Spleen (tissue), 11 donors: ENCODE measurements at regions not wholly inside any gene's neighbourhood (a gene's known extent, or its start where the extent isn't known, plus 50 kb on each side); places are given as distances from the start of the nearest gene placed in this dataset.

ENCODE experiments used
- DNase-seq: peaks from one replicate; pipeline ENCODE4 v3.0.0-alpha.2; 2020
- H3K27ac ChIP-seq, 8 donors: fragments of 200-600 bp; sonication (generic) in 7 of 8; 1 replicate in 4 of 8; 2 replicates in 4 of 8; pipeline versions ENCODE4 v1.5.0 to v1.8.0; 2016 to 2021; ENCODE audit warnings: inconsistent platforms in 4 of 8, mild to moderate bottlenecking in 4 of 8, moderate library complexity in 1 of 8
- H3K27me3 ChIP-seq, 7 donors: fragments of 200-600 bp; sonication (generic) in 6 of 7; replicated peaks in 1 of 7; 1 replicate in 4 of 7; 2 replicates in 3 of 7; pipeline versions ENCODE4 v1.5.0 to v1.8.0; 2016 to 2021; ENCODE audit warnings: inconsistent platforms in 3 of 7, mild to moderate bottlenecking in 1 of 7
- H3K36me3 ChIP-seq, 6 donors: fragments of 200-600 bp; sonication (generic) in 5 of 6; 1 replicate in 4 of 6; 2 replicates in 2 of 6; pipeline versions ENCODE4 v1.5.0 to v1.8.0; 2016 to 2021; ENCODE audit warnings: inconsistent platforms in 2 of 6
- H3K4me1 ChIP-seq, 6 donors: fragments of 200-600 bp; sonication (generic) in 5 of 6; 1 replicate in 3 of 6; 2 replicates in 3 of 6; pipeline versions ENCODE4 v1.5.0 to v1.8.0; 2016 to 2021; ENCODE audit warnings: inconsistent platforms in 3 of 6
- H3K4me3 ChIP-seq, 8 donors: fragments of 200-600 bp; sonication (generic) in 7 of 8; 1 replicate in 4 of 8; 2 replicates in 4 of 8; pipeline versions ENCODE4 v1.5.0 to v1.8.0; 2016 to 2021; ENCODE audit warnings: inconsistent platforms in 4 of 8, mild to moderate bottlenecking in 4 of 8, moderate library complexity in 2 of 8
- H3K9me3 ChIP-seq, 8 donors: fragments of 200-600 bp; sonication (generic) in 7 of 8; 1 replicate in 4 of 8; 2 replicates in 4 of 8; pipeline versions ENCODE4 v1.5.0 to v1.8.0; 2016 to 2021; ENCODE audit warnings: inconsistent platforms in 4 of 8
- POLR2A ChIP-seq, 3 donors: fragments of 450-650 bp; IDR thresholded peaks; one replicate each; pipeline ENCODE4 v1.5.1; 2017; ENCODE audit warnings: antibody characterized with exemption in 3 of 3, mild to moderate bottlenecking in 1 of 3
- POLR2AphosphoS5 ChIP-seq, 3 donors: sonication (generic); formaldehyde crosslinking; IDR thresholded peaks; one replicate each; pipeline ENCODE4 v1.5.1; 2017; ENCODE audit warnings: antibody characterized with exemption in 3 of 3
- WGBS, 5 donors: extraction: QIAGEN DNeasy Blood & Tissue Kit in 3 of 5; methylation state at CpG; one replicate each; pipeline versions ENCODE4 v1.1.5 to v1.1.7; 2013 to 2018; 5-methylcytosine and 5-hydroxymethylcytosine counted together
- intact Hi-C: fragments of 100-400 bp; cut with DNase I; formaldehyde crosslinking; loops from one replicate; pipeline ENCODE4 v1.15.0; 2023; ENCODE audit warnings: low total_unique reads
- TF ChIP-seq, protein P1 (sequence below), 11 experiments: fragments of 200-600 bp in 7 of 11; fragments of 450-650 bp in 4 of 11; sonication (generic) in 4 of 11; IDR thresholded peaks in 8 of 11; conservative IDR thresholded peaks in 3 of 11; 1 replicate in 7 of 11; 2 replicates in 4 of 11; pipeline versions ENCODE4 v1.4.0 to v1.8.0; 2016 to 2021; ENCODE audit warnings: antibody characterized with exemption in 11 of 11, inconsistent platforms in 4 of 11, mild to moderate bottlenecking in 1 of 11
- donor health status: healthy with polysubstance abuse.
- donor health status: DM: no; HTN: no; CAD: no; lungs with moderate emphysema.
- donor health status: DM: no; HTN: no; CAD: no.
- donor health status: Bipolar disorder and iron deficiency.
- donor health status: healthy.
- donor health status: DM: no; HTN: no; CAD: no.
- donor health status: DM: yes; HTN: yes; CAD: no.

DNA sequence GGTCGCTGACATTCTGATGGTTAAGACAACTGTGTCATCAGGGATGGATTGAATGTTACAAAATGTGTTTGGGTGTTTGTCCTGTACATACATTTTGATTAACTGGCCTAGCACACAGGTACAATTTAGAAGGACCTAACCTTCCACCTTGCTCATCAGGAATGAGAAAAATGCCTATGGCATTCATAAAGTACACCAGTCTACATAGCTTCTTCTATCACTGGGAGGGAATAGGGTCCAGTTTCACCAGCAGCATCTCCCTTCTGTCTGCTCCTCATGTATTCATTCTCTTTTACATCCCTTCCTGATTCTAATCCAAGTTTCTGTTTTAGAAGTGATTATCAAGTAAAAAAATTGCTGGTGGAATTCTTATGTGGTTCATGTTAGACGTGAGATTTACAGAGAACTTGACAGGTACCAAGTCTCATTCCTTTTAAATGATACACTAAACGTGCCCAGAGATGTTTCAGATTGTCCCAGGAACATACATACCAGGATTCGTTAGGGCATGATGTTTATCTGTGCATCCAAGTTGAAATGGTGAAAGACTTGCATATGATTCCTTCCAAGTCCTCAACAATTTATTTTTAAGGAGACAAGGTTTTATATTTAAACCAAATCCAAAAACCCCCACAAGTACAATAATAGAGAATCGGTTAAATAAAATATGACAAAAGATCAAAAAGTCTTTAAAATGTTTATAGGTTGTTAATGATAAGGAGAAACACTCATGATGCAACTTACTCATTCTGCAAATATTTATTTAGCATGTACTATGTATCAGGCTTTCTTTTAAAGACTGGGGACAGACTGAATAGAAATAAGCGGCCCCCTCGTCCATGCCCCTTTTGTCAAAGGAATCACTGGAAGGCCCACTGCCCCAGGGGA, 359.1 kb downstream of the ZNF674 start:
- H3K27me3 ChIP-seq = peaks cover 0 to 10% (median 0%) of the 10 kb centered on the region in 7 donors
- no peak for TF ChIP-seq POLR2AphosphoS5 (IDR thresholded peaks at IDR 0.05)
- 58 to 90% (median 84%) methylated on average over 7 of the region's 7 CpGs for WGBS, 5 donors
- H3K36me3 ChIP-seq = no peaks in the 10 kb centered on the region
- intact Hi-C loops = no loop called here
- H3K4me1 ChIP-seq = no peaks in the 10 kb centered on the region
- no peak for DNase-seq
- peaks cover 0 to 6% (median 0%) of the 10 kb centered on the region in 8 donors for H3K9me3 ChIP-seq
- no peak overlapping the region for H3K4me3 ChIP-seq
- H3K27ac ChIP-seq = no peak overlapping the region

DNA sequence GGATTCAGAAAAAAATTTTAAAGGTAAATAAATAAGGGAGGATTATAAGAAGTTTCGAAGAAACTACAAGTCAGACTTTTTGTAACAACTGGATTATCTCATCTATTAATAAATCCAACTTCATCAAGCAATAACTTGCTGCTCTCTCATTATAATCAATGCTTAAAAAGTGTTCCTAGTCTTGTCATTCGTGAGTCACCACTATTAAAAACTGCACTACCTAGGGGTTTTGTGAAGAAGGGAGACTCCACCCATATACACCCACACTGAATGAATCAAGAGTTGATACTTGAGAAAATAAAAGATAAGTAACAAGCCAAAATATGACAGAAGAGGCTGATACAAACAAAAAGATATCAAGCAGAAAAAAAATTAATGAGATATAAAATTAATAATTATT, 360.5 kb downstream of the ZNF674 start:
- Histone ChIP-seq H3K27ac (no peak overlapping the region), H3K27me3 (peaks cover 0 to 11% (median 0%) of the 10 kb centered on the region in 7 donors), H3K4me3 (no peak overlapping the region), H3K4me1 (no peaks in the 10 kb centered on the region), H3K9me3 (peaks cover 0 to 6% (median 0%) of the 10 kb centered on the region in 8 donors), H3K36me3 (no peaks in the 10 kb centered on the region)
- TF ChIP-seq POLR2A (IDR thresholded peaks at IDR 0.05) = no peak
- no peak for TF ChIP-seq POLR2AphosphoS5 (IDR thresholded peaks at IDR 0.05)
- TF ChIP-seq, protein P1, sequence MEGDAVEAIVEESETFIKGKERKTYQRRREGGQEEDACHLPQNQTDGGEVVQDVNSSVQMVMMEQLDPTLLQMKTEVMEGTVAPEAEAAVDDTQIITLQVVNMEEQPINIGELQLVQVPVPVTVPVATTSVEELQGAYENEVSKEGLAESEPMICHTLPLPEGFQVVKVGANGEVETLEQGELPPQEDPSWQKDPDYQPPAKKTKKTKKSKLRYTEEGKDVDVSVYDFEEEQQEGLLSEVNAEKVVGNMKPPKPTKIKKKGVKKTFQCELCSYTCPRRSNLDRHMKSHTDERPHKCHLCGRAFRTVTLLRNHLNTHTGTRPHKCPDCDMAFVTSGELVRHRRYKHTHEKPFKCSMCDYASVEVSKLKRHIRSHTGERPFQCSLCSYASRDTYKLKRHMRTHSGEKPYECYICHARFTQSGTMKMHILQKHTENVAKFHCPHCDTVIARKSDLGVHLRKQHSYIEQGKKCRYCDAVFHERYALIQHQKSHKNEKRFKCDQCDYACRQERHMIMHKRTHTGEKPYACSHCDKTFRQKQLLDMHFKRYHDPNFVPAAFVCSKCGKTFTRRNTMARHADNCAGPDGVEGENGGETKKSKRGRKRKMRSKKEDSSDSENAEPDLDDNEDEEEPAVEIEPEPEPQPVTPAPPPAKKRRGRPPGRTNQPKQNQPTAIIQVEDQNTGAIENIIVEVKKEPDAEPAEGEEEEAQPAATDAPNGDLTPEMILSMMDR (IDR thresholded peaks at IDR 0.05 in 8 of 11, conservative IDR thresholded peaks at IDR 0.05 in 3 of 11) = no peak
- 52 to 86% (median 75%) methylated on average over 2 of the region's 2 CpGs for WGBS, 5 donors
- DNase-seq = no peak
- intact Hi-C loops = no loop called here

DNA sequence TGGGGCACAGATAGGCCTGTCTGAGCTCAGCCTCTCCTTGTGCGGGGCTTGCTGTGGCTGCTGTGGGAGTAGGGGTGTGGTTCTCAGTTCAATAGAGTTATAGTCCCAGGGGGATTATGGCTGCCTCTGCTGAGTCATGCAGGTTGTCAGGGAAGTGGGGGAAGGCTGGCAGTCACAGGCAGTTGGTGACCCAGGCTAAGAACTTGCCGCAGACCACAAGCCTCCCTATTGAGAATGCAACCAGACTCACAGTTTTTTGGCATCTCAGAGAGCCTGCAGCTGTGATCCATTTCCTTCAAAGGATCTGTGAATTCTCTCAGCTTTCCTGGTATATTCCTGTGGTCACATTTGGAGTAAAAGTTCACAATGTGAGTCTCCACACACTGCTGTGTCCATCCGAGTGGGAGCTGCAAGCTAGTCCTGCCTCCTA, 364.9 kb downstream of the ZNF674 start:
- Histone ChIP-seq H3K9me3 (peaks cover 0 to 6% (median 0%) of the 10 kb centered on the region in 8 donors), H3K4me1 (no peaks in the 10 kb centered on the region), H3K27me3 (peaks cover 0 to 14% (median 0%) of the 10 kb centered on the region in 7 donors), H3K36me3 (no peaks in the 10 kb centered on the region), H3K27ac (no peak overlapping the region), H3K4me3 (no peak overlapping the region)
- DNase-seq = no peak
- TF ChIP-seq POLR2A (IDR thresholded peaks at IDR 0.05) = no peak
- TF ChIP-seq POLR2AphosphoS5 (IDR thresholded peaks at IDR 0.05) = no peak
- TF ChIP-seq, protein P1 (IDR thresholded peaks at IDR 0.05 in 8 of 11, conservative IDR thresholded peaks at IDR 0.05 in 3 of 11) = no peak
- intact Hi-C loops = no loop called here
- WGBS, 5 donors = 17 to 59% (median 31%) methylated on average over 3 of the region's 3 CpGs

DNA sequence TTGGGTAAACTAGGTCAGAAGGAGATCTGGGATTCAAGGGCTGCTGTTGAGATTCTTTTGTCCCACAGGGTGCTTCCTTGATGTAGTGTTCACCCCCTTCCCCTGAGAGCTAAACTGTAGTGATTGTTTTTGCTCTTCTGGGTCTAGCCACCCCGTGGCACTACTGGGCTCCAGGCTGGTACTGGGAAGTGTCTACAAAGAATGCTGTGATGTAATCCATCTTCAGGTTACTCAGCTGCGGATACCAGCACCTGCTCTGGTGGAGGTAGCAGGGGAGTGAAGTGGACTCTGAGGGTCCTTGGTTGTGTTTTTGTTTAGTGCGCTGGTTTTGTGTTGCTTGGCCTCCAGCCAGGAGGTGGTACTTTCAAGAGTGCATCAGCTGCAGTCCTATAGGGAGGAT, 365.5 kb downstream of the ZNF674 start:
- WGBS, 5 donors = 43 to 70% (median 58%) methylated on average over 3 of the region's 3 CpGs; no CpG with 5 or more reads in 1 of the 5 donors
- no peak for DNase-seq
- H3K9me3 ChIP-seq = peaks cover 0 to 6% (median 0%) of the 10 kb centered on the region in 8 donors
- H3K27ac ChIP-seq = no peak overlapping the region
- intact Hi-C loops = no loop called here
- H3K27me3 ChIP-seq = peaks cover 0 to 14% (median 0%) of the 10 kb centered on the region in 7 donors
- no peaks in the 10 kb centered on the region for H3K36me3 ChIP-seq
- TF ChIP-seq, protein P1 (IDR thresholded peaks at IDR 0.05 in 8 of 11, conservative IDR thresholded peaks at IDR 0.05 in 3 of 11) = no peak
- TF ChIP-seq POLR2A (IDR thresholded peaks at IDR 0.05) (no peak), POLR2AphosphoS5 (IDR thresholded peaks at IDR 0.05) (no peak)
- H3K4me3 ChIP-seq = no peak overlapping the region
- no peaks in the 10 kb centered on the region for H3K4me1 ChIP-seq
